Stimulated activated CD4-positive, alpha-beta T cell treated with anti-CD3 and anti-CD28 coated beads, TNF-alpha, amount 100 ng/mL, for 24 hours (primary cell): ENCODE measurements at regions not wholly inside any gene's neighbourhood (a gene's known extent, or its start where the extent isn't known, plus 50 kb on each side); places are given as distances from the start of the nearest gene placed in this dataset.
"Not testable (repeated sequence)": the region's sequence is repeated elsewhere in the genome, so short reads cannot be mapped to it uniquely, and the experiment has no call there.

Experiments
- DNase-seq, 3 experiments: peaks; one replicate each; pipeline ENCODE4 v3.0.0-alpha.2; 2020; ENCODE audit warnings: low read depth in 3 of 3

- no peak for DNase-seq
These were observed 120.4 kb downstream of the CCDC34 start for GRCh38 chr11:27242591-27242990.

DNA sequence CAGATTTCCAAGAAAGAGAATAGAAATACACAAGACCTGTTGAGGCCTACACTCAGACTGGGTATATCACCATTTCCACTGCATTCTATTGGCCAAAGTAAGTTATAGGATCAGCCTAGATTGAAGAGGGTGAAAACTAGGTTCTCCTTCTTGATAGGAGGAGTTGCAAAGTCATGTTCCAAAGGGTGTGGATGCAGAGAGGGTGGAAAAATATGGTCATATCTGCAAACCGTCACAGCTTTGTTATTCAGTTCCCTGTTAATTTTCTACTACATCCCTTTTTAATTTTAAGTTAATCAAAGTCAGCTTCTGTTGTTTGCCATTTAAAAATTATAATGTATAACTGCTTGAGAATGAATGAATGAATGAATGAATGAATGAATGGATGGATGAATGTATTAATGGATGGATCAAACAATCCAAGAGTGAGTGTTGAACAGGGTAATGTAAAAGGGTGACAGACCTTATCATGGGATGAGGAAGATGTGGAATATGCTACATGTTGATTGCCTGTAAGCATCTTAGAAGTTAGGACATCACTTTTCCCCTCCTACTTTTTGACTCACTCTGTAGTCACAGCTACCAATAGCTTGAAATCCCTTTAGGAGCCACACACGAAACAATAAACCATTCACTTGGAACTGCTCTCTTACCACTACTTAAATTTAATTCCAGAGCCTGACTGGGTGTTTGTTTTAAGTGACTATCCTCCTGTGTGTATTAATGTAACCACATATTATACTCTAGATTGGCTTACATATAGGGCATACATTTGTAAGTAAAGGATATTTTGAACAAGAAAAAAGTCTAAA, 121.5 kb downstream of the CCDC34 start:
- no peak for DNase-seq

GRCh38 chr11:27239305-27239942, 123.6 kb downstream of the CCDC34 start:
- no peak for DNase-seq

- DNase-seq: no peak
These were observed 124.2 kb downstream of the CCDC34 start for GRCh38 chr11:27238811-27239210.

- DNase-seq: no peak
These were observed 125.4 kb downstream of the CCDC34 start for GRCh38 chr11:27237643-27238042.

DNA sequence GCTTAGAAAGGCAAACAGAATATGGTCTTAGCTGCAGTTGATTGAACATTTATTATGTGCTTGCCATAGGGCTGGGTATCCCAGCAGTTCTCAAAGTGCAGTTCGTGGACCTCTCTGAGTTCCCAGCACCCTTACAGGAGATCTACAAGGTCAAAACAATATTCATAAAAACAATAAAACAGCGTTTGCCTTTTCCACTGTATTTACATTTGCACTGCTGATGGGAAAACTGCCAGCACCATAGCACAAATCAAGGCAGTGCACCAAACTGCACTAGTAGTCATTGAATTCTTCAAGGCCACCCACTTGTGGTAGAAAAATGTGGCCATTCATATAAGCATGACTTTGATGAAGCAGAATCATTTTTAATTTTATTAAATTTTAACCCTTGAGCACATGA, 128.1 kb downstream of the CCDC34 start:
- no peak for DNase-seq

GRCh38 chr11:27234043-27234668, 128.9 kb downstream of the CCDC34 start:
- no peak for DNase-seq

DNA sequence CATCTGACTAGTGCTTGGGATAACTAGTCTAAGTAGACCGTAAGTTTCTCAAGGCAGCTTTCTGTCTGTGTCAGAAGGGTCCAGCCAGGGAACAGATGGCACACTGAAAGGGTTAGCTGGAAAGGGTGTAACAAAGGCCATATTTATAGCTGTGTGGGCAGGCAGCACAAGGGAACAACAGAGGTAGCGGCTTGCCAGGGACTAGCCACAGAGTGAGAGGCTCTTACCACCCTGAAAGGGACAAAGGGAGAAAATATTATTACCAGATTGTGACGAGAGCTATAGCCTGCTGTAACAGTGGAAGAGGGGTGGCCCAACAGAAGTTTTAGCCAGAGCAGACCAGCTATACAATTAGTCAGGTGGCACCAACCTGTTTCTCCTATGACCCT, 129.4 kb downstream of the CCDC34 start:
- DNase-seq: no peak

DNA sequence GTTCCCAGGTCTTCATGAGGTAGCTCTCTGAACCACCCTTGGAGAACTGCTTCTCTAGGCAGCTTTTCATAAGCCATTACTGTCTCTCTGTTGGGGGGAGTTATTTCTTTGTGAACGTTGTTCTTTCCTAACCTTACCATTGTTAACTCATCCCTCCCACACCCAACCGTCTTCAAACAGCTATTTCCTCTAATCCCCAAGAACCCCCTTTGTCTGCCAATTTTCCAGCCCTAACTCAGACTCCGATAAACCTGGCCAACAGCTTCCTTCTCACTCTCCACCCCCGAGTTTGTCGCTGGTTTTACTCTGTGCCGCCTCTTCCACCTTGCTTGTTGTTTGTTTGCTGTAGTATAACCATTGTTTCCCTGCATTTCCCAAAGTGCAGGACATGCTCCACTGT, 131.5 kb downstream of the CCDC34 start:
- no peak for DNase-seq

DNA sequence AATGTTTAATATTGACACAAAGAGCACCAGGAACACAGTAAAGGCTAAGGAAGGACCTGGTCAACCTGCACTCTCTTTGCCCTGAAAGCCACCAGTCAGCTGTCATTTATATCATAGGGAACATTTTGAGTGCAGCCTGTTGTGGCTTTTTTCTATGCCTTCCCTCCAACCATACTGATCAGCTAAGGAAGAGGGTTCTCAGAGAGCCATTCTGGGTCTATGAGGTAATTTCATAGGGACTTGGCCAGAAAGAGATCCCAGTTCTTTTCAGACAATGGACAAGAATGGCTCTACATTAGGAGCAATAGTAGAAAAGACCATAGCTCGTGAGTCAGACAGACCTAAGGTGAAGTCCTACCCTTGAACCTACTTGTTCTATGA, 132.8 kb downstream of the CCDC34 start:
- no peak for DNase-seq

DNA sequence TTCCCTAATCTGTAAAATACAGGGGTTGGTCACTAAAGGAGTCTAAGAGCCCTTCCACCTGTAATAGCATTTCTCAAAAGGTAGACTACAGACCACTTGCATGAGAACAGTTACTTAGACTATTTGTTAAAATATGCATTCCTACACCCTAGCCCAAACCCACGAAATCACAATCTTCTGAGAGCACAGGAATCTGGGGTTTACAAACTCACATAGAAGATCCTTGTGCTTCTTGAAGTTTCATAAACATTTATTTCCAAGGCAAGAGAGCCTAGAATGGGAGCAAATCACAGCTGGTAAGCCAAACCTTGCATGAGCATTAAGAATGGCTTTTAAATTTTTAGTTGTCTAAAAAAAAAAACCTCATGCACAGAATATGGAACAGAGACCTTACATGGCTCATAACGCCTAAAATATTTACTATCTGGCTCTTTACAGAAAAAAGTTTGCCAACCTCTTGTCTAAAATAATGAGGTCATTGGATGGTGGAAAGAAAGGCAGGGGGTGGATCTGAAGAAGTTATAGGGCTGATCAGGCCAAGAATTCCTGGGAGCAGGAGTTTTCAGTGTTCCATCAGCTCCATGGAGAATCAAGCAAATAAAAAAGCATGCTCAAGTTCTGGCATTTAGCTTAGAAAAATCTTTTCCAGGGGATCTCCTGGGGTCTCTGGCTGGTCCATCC, 133.4 kb downstream of the CCDC34 start:
- no peak for DNase-seq

DNA sequence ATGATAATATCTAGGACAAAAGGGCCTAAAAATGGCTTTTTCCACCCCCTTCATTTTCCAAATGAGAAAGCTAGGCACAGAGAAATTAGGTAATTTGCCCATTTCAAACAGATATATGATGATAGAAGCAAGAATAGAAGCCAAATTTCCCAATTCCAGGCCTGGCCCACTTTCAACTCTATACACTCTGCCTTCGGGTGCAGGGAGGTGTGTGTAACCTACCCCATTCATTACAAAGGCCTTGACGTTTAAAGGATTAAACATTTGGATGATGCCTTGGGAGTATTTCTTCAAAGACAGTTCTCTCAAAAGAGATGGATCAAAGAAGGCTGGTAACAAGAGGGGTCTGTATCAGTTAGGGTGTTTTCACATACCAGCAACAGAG, 134.1 kb downstream of the CCDC34 start:
- no peak for DNase-seq

GRCh38 chr11:27228232-27228905, 134.6 kb downstream of the CCDC34 start:
- no peak for DNase-seq

DNA sequence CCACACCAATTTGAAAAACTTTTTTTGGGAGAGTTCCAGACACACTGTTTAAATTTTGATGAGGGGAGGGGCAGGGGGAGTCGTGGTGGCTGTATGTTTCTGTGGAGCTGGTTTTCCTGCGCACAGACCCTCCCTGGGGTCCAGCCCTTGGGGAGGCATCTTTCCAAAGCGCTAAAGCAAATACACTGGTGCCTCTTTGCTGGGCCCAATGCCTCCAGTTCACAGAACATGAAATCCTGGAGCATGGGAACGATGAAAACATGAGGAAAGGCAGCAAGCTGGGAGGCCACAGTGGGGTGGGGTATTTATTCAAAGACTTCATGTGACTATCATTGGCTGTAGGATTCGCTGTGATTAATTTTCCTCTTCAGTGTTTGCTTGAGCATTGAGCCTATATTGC, 135.3 kb downstream of the CCDC34 start:
- no peak for DNase-seq

DNA sequence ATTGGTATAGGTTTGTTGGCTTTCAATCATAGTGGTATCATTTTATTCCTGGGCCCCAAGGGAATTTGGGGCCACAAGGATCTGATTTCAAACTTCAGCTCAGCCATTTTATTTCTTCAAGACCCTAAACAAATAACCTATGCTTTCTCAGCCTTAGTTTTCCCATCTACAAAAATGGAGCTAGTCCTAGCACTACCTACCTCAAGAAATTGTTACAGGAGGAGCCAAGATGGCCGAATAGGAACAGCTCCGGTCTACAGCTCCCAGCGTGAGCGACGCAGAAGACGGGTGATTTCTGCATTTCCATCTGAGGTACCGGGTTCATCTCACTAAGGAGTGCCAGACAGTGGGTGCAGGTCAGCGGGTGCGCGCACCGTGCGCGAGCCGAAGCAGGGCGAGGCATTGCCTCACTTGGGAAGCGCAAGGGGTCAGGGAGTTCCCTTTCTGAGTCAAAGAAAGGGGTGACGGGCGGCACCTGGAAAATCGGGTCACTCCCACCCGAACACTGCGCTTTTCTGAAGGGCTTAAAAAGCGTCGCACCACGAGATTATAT, 143.5 kb downstream of the CCDC34 start:
- not testable (repeated sequence) for DNase-seq

DNA sequence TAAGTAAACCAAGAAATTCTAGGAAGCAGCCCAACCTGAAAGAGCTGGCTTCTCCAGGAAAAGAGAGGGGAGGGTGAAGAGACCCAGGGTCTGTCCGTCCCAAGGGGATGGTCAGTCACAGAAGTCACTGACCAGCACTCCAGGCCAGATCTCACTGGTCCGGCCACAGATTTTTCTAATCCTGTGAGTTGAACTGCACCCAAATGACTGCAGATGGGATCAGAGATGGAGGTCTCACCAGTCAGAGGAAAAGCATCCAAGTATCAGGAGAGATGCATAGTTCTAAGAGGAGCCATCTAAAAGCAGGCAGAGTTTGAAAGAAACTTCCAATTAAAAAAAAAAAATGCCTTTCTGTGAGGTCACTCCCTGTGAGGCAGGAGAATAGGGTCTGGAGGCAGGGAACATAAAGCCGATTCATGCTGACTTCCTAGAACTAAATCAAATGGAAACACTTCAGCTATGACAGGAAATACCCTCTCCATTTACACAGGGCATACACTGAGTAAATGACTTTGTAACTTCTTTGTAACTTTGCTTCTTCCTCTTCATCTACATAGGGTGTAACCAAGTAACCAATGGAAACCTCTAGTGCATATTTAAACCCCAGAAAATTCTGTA, 144.5 kb downstream of the CCDC34 start:
- DNase-seq: no peak

GRCh38 chr11:27217948-27218420, 145.0 kb downstream of the CCDC34 start:
- DNase-seq: no peak

DNA sequence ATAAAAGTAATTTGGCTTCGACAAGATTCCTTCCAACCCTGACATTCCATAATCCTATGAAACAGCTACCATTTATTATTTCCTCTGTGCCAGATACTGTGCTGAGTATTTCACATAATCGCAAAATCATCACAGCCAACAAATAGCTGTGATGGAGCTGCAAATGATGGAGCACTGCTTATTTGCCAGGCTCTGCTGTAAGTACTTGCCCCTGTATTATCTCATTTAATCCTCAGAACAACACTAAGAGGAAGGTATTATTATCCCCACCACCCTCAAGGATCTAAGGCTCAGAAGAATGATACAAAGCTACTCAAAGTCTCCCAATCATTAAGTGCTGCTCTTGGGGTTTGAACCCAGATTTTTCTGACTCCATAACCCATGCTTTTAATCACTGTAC, 145.5 kb downstream of the CCDC34 start:
- no peak for DNase-seq

DNA sequence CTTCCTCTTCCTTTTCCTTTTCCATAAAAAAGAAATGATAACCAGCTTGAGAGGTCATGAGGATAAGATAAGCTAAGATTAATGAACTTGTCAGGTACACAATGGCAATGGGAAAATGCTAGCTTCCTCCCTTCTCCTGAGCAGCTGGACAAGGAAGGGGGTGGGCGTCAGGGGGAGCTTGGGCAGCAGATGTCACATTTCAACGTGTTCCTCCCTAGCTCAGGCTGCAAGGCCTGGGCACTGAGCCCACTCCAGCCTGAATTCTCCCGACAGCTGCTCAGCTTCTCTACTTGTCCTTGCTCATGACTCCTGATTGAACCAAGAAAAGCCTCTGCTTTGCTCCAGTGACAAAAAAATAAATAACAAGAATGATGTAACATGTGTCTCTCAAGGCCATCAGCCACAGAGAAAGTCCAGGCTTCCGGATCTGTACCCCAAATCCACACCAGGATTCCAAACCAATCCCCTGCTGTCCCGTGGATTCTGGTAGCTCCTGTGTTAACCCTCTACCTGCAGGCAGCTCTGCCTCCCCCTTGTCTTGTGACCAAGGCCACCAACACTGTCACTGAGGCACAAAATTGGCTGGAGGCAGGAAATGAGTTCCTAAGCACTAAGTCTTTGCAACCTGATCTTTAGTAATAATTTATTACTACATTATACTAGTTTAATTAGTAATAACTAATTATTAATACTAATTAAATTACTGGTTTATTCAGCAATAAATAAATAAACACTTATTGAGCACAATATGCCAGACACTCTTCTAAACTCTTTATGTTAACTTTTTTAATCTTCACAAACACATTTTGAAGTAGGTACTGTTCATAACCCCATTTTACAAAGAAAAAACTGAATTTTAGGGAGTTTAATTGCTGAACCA, 146.5 kb downstream of the CCDC34 start:
- no peak for DNase-seq
